H9 (cell line): ENCODE measurements at regions not wholly inside any gene's neighbourhood (a gene's known extent, or its start where the extent isn't known, plus 50 kb on each side); places are given as distances from the start of the nearest gene placed in this dataset.

Source experiments
- DNase-seq: peaks from one replicate; pipeline ENCODE4 v3.0.0-alpha.2; 2017
- H2AFZ ChIP-seq: one replicate; pipeline ENCODE4 v1.6.1; 2013; ENCODE audit warnings: mild to moderate bottlenecking, low read length, control low read depth, moderate library complexity
- H2AK5ac ChIP-seq: 2 replicates; pipeline ENCODE4 v1.6.1; 2013; ENCODE audit warnings: low read length, control low read depth, mixed read lengths; ENCODE audit not compliant: insufficient read length
- H2BK120ac ChIP-seq: one replicate; pipeline ENCODE4 v1.6.1; 2013; ENCODE audit warnings: low read depth, mild to moderate bottlenecking, low read length, control low read depth, inconsistent platforms; ENCODE audit not compliant: poor library complexity, severe bottlenecking
- H2BK12ac ChIP-seq: 2 replicates; pipeline ENCODE4 v1.6.1; 2013; ENCODE audit warnings: low read length, control low read depth, mixed read lengths, low read depth; ENCODE audit not compliant: insufficient read length
- H2BK15ac ChIP-seq: 2 replicates; pipeline ENCODE4 v1.6.1; 2013; ENCODE audit warnings: low read depth, low read length, control low read depth
- H2BK20ac ChIP-seq: one replicate; pipeline ENCODE4 v1.6.1; 2013; ENCODE audit warnings: low read depth, mild to moderate bottlenecking, low read length, control low read depth, inconsistent platforms; ENCODE audit not compliant: poor library complexity, severe bottlenecking
- H2BK5ac ChIP-seq: 2 replicates; pipeline ENCODE4 v1.6.1; 2013; ENCODE audit warnings: low read length, control low read depth, mixed read lengths; ENCODE audit not compliant: insufficient read length
- H3K14ac ChIP-seq: 2 replicates; pipeline ENCODE4 v1.6.1; 2013; ENCODE audit warnings: low read length, control low read depth; ENCODE audit not compliant: insufficient read depth
- H3K18ac ChIP-seq: 2 replicates; pipeline ENCODE4 v1.6.1; 2013; ENCODE audit warnings: low read depth, mild to moderate bottlenecking, mixed read lengths, low read length, control low read depth; ENCODE audit not compliant: insufficient read length
- H3K23ac ChIP-seq: 2 replicates; pipeline ENCODE4 v1.6.1; 2013; ENCODE audit warnings: low read length, control low read depth, mixed read lengths, low read depth; ENCODE audit not compliant: insufficient read length
- H3K23me2 ChIP-seq: 2 replicates; pipeline ENCODE4 v1.6.1; 2013; ENCODE audit warnings: low read depth, mild to moderate bottlenecking, mixed read lengths, low read length, control low read depth; ENCODE audit not compliant: insufficient read length, poor library complexity, severe bottlenecking
- H3K27ac ChIP-seq: 2 replicates; pipeline ENCODE4 v1.5.1; 2013; ENCODE audit warnings: low read length, control low read depth, mixed read lengths, low read depth; ENCODE audit not compliant: insufficient read length
- H3K27me3 ChIP-seq: 2 replicates; pipeline ENCODE4 v1.6.1; 2013; ENCODE audit warnings: low read length, control low read depth, inconsistent platforms; ENCODE audit not compliant: insufficient read depth
- H3K4ac ChIP-seq: 2 replicates; pipeline ENCODE4 v1.6.1; 2013; ENCODE audit warnings: low read depth, mild to moderate bottlenecking, control low read depth, inconsistent platforms, low read length, moderate library complexity
- H3K4me1 ChIP-seq: 2 replicates; pipeline ENCODE4 v1.6.1; 2013; ENCODE audit warnings: low read length, control low read depth, inconsistent platforms; ENCODE audit not compliant: insufficient read depth
- H3K4me2 ChIP-seq: 2 replicates; pipeline ENCODE4 v1.6.1; 2013; ENCODE audit warnings: low read length, control low read depth, mixed read lengths; ENCODE audit not compliant: insufficient read length, insufficient read depth
- H3K56ac ChIP-seq: 2 replicates; pipeline ENCODE4 v1.6.1; 2013; ENCODE audit warnings: low read depth, mild to moderate bottlenecking, mixed read lengths, low read length, control low read depth; ENCODE audit not compliant: insufficient read length
- H3K79me1 ChIP-seq: 2 replicates; pipeline ENCODE4 v1.6.1; 2013; ENCODE audit warnings: low read depth, mild to moderate bottlenecking, moderate library complexity, low read length, control low read depth, inconsistent platforms; ENCODE audit not compliant: insufficient read depth, poor library complexity, severe bottlenecking
- H3K79me2 ChIP-seq: 2 replicates; pipeline ENCODE4 v1.6.1; 2013; ENCODE audit warnings: low read length, control low read depth, inconsistent platforms; ENCODE audit not compliant: insufficient read depth
- H3K9ac ChIP-seq: 2 replicates; pipeline ENCODE4 v1.6.1; 2013; ENCODE audit warnings: low read length, control low read depth, mixed read lengths; ENCODE audit not compliant: insufficient read length; ENCODE audit errors: extremely low read depth
- H3K9me3 ChIP-seq: one replicate; pipeline ENCODE4 v1.6.1; 2013; ENCODE audit warnings: low read depth, low read length, inconsistent platforms; ENCODE audit not compliant: control insufficient read depth
- H3T11ph ChIP-seq: one replicate; pipeline ENCODE4 v1.6.1; 2013; ENCODE audit warnings: mild to moderate bottlenecking, low read length, control low read depth, inconsistent platforms
- H4K20me1 ChIP-seq: one replicate; pipeline ENCODE4 v1.6.1; 2013; ENCODE audit not compliant: control insufficient read depth, insufficient read length, insufficient read depth
- H4K5ac ChIP-seq: 2 replicates; pipeline ENCODE4 v1.6.1; 2013; ENCODE audit warnings: low read depth, mild to moderate bottlenecking, mixed read lengths, low read length, control low read depth; ENCODE audit not compliant: insufficient read length
- H4K8ac ChIP-seq: replicated peaks from 2 replicates; pipeline ENCODE4 v1.6.1; 2013; ENCODE audit warnings: low read length, control low read depth, mixed read lengths, low read depth; ENCODE audit not compliant: insufficient read length
- H4K91ac ChIP-seq: 2 replicates; pipeline ENCODE4 v1.6.1; 2013; ENCODE audit warnings: low read depth, mild to moderate bottlenecking, moderate library complexity, mixed read lengths, low read length, control low read depth; ENCODE audit not compliant: insufficient read length
- H3K27ac Mint-ChIP-seq, 3 experiments: 2 replicates in 2 of 3; 3 replicates in 1 of 3; pipeline ENCODE4 v1.8.0; 2020 to 2021; ENCODE audit warnings: mixed read lengths in 3 of 3, mild to moderate bottlenecking in 1 of 3, moderate library complexity in 1 of 3
- H3K27me3 Mint-ChIP-seq: 2 replicates; pipeline ENCODE4 v1.8.0; 2021; ENCODE audit warnings: low read depth, mild to moderate bottlenecking, moderate library complexity, mixed read lengths
- H3K36me3 Mint-ChIP-seq, 3 experiments: 2 replicates in 2 of 3; 3 replicates in 1 of 3; pipeline ENCODE4 v1.8.0; 2020 to 2021; ENCODE audit warnings: low read depth in 3 of 3, mixed read lengths in 3 of 3; ENCODE audit not compliant: insufficient read depth in 1 of 3
- H3K4me1 Mint-ChIP-seq, 2 experiments: 2 replicates each; pipeline ENCODE4 v1.8.0; 2020; ENCODE audit warnings: mixed read lengths in 2 of 2
- H3K4me3 Mint-ChIP-seq, 2 experiments: 2 replicates in 1 of 2; 3 replicates in 1 of 2; pipeline ENCODE4 v1.8.0; 2020 to 2021; ENCODE audit warnings: mild to moderate bottlenecking in 2 of 2, mixed read lengths in 2 of 2, moderate library complexity in 1 of 2
- H3K9me3 Mint-ChIP-seq, 2 experiments: 2 replicates in 1 of 2; 3 replicates in 1 of 2; pipeline ENCODE4 v1.8.0; 2020; ENCODE audit warnings: mild to moderate bottlenecking in 2 of 2, mixed read lengths in 2 of 2, moderate library complexity in 1 of 2
- CTCF ChIP-seq: fragments of 200-600 bp; sonication (generic); conservative IDR thresholded peaks from 3 replicates; pipeline ENCODE4 v1.8.0; 2021; ENCODE audit warnings: antibody characterized with exemption, mild to moderate bottlenecking
- WGBS: extraction: QIAGEN DNeasy Blood & Tissue Kit; methylation state at CpG from one replicate; pipeline ENCODE4 v1.1.7; 2013; ENCODE audit warnings: missing lambda C conversion rate, low lambda C conversion rate, mixed read lengths; ENCODE audit not compliant: insufficient read length; ENCODE audit errors: extremely low coverage; 5-methylcytosine and 5-hydroxymethylcytosine counted together

DNA sequence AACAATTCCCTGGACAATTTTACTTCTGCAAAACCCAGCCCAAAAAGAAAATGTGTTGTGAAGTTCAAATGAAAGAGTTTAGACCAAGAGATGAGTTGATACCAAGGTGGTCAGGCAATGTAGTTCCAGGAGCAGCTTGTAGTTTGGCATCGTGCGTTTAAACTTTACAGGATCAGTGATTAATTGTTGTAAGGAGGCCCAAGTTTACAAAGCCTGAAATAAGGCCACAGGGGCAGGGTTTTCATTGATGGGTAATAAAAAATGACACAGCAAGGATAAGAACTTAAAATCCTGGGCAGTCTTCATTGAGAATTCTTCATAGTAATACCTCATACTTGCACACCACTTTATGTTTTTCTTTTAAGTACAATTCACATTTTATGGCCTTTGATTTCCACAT, 463.9 kb upstream of the HNRNPA3 start:
- Histone ChIP-seq H3K23ac (no peak overlapping the region), H3K79me2 (no peaks in the 10 kb centered on the region), H4K91ac (no peak overlapping the region), H3K79me1 (no peaks in the 10 kb centered on the region), H3K18ac (no peak overlapping the region), H3K56ac (no peak overlapping the region), H4K20me1 (no peaks in the 10 kb centered on the region), H3K27ac (no peak overlapping the region), H2AK5ac (no peak overlapping the region), H3K23me2 (no peaks in the 10 kb centered on the region), H2BK15ac (no peak overlapping the region), H4K8ac (no peak overlapping the region), H3K4ac (no peak overlapping the region), H2BK12ac (no peak overlapping the region), H2BK20ac (no peak overlapping the region), H2BK120ac (no peak overlapping the region), H3K4me1 (peaks cover 13% of the 10 kb centered on the region), H3K9ac (no peak overlapping the region), H2BK5ac (no peak overlapping the region), H3K9me3 (no peaks in the 10 kb centered on the region), H3K27me3 (no peaks in the 10 kb centered on the region), H3K14ac (no peak overlapping the region), H3T11ph (no peak overlapping the region), H2AFZ (no peak overlapping the region), H4K5ac (no peak overlapping the region), H3K4me2 (no peak overlapping the region)
- Mint-ChIP-seq H3K36me3 (no peaks in the 10 kb centered on the region), H3K4me3 (no peak overlapping the region), H3K4me1 (peaks cover 63 to 64% of the 10 kb centered on the region in 2 experiments), H3K27me3 (no peaks in the 10 kb centered on the region), H3K9me3 (no peaks in the 10 kb centered on the region), H3K27ac (no peak overlapping the region)
- DNase-seq = no peak
- no peak for TF ChIP-seq CTCF
- WGBS = no CpG with 5 or more reads among the region's 2 CpGs
